Vagina (tissue), 2 donors: ENCODE measurements at regions not wholly inside any gene's neighbourhood (a gene's known extent, or its start where the extent isn't known, plus 50 kb on each side); places are given as distances from the start of the nearest gene placed in this dataset.

Experiments used
- POLR2A ChIP-seq, 2 donors: fragments of 450-650 bp; IDR thresholded peaks; one replicate each; pipeline ENCODE4 v1.6.1; 2017; ENCODE audit warnings: antibody characterized with exemption in 2 of 2, mild to moderate bottlenecking in 2 of 2, moderate library complexity in 2 of 2
- TF ChIP-seq, protein P1 (sequence below), 3 experiments: fragments of 450-650 bp in 2 of 3; fragments of 200-600 bp in 1 of 3; sonication (generic) in 1 of 3; IDR thresholded peaks; one replicate each; pipeline ENCODE4 v1.5.1; 2017 to 2019; ENCODE audit warnings: antibody characterized with exemption in 3 of 3, mild to moderate bottlenecking in 2 of 3, moderate library complexity in 2 of 3

GRCh38 chr4:24060932-24061331, 171.1 kb upstream of the PPARGC1A start:
- no peak for TF ChIP-seq POLR2A (IDR thresholded peaks at IDR 0.05)
- TF ChIP-seq, protein P1, sequence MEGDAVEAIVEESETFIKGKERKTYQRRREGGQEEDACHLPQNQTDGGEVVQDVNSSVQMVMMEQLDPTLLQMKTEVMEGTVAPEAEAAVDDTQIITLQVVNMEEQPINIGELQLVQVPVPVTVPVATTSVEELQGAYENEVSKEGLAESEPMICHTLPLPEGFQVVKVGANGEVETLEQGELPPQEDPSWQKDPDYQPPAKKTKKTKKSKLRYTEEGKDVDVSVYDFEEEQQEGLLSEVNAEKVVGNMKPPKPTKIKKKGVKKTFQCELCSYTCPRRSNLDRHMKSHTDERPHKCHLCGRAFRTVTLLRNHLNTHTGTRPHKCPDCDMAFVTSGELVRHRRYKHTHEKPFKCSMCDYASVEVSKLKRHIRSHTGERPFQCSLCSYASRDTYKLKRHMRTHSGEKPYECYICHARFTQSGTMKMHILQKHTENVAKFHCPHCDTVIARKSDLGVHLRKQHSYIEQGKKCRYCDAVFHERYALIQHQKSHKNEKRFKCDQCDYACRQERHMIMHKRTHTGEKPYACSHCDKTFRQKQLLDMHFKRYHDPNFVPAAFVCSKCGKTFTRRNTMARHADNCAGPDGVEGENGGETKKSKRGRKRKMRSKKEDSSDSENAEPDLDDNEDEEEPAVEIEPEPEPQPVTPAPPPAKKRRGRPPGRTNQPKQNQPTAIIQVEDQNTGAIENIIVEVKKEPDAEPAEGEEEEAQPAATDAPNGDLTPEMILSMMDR (IDR thresholded peaks at IDR 0.05): no peak
